EH (cell line): ENCODE measurements at regions not wholly inside any gene's neighbourhood (a gene's known extent, or its start where the extent isn't known, plus 50 kb on each side); places are given as distances from the start of the nearest gene placed in this dataset.
A peak's percentile ranks its signal among the peaks of the same experiment; 100 is the strongest.
"Not testable (repeated sequence)": the region's sequence is repeated elsewhere in the genome, so short reads cannot be mapped to it uniquely, and the experiment has no call there.

Experiments
- DNase-seq: peaks from one replicate; pipeline ENCODE4 v3.0.0-alpha.2; 2015; ENCODE audit warnings: low read depth

DNA sequence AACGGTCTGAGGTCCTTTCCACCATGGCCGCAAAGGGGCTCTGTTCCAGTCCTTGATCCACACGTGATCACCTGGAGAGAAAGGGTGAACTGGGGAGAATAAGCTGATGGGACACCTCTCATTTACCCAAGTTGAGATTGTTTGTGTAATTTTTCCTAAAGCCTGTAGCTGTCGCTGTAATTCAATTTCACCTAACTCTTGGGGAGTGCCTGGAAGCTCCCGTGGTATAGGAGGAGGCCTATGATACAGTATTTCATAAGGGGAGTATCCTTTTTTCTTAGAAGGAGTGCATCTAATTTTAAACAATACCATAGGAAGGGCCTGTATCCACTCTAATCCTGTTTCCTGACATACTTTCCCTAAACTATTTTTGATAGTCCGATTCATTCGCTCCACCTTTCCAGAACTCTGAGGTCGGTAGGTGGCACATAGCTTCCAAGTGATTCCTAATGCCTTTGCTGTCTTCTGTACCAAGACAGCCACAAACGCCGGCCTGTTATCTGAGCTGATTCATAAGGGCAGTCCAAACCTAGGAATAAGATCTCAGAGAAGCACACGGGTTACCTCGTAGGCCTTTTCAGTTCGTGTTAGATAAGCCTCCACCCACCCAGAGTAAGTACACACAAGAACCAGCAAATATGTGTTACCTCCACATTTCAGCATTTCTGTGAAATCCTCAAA is 78.9 kb upstream of the VEPH1 start:
- not testable (repeated sequence) for DNase-seq

DNA sequence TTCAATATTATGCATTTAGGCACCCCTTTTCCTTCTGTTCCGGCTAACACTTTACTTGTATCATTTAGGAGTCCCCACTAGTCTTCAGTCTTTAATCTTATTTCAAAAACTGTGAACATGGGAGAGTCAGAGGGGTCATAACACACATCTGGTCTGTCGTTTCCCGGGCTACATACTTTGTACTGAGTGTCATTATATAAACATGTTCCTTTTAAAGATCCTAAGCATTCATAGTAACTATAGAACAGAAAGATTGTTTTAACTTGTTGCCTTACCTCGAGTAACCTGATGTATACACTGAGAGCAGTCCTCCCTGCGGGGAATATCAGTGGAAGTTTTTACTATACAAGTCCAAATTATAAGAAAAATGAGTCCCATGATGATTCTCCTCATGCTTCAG is 78.2 kb upstream of the VEPH1 start:
- DNase-seq, result peak; percentile 64

DNA sequence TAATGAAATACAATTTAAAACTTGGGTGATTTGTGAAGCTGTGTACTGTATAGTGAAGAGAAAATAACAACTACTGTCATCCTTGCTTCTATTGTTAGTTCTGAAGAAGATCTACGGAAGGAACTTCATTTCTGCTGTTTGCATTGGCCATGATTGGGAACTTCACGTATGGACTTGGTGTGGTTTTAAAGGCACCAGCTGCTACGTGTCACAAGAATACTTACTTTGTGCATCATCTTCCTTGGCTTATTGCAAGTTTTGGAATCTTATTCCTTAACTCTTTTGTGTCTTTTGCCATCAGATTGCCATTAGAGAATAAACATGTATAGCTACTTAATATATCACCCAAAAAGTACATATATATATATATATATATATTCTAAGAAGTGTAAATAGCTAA is 75.0 kb upstream of the VEPH1 start:
- no peak for DNase-seq

DNA sequence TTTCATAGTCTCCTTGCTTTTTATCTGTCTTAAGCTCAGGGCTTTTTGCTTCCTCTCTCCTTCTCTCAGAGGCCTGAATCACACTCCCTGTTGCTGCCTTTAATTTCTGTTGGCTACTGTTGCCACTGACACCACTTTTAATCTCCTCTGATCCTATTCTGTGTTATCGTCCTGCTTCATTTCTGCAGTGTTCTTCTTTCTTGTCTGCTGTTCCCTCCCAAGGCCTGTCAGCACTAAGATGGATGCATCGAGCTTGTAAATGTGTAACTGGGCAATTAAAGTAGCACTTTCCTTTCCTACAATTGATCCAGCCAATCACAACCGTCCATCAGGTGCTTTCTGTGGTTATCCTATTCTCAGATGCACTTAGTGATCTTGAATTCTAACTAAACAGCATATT is 71.3 kb upstream of the VEPH1 start:
- no peak for DNase-seq

DNA sequence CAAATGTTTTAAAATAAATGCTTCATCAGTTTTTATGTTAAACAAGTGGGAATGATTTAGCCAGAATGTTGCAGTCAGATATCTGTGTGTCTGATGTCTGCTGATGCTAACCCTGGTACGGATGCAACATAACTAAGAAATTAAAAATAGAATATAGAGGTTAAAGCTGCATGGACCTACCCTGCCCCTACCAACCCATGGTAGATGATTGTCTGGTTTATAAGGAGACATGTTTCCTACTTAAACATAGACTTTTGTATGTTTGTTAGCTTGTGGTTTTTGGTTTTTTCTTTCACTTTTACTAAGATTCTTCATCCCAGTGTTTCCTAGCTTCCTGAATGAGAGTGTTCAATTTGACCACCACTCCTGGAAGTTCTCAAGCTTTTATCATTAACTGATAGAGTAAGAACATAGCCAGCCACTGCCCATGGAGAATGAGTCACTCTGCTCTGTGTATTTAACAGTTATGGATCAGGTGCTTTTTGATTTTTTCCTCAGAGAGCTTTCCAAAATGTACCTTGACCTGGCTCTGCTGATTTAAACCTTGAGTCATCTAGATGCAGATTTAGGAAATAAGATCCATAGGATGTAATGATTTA is 70.7 kb upstream of the VEPH1 start:
- DNase-seq, result peak; percentile 32

DNA sequence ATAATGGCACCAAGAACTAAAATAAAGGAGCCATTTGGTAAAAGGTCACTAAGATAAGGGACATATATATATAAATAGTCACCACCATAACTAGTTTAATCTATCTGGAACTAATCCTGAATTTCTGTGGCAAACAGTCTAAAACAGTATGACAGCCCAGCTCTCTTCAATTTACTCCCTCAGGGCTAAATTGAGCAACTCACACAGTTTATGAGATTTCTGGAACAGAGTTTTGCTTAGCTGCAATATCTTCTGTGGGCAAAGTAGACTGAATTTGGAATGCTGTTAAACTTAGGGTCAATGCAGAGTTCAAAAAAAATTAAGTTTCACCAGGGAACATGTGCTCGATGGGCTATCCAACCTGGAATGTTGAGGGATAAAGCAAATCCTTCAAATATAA is 70.1 kb upstream of the VEPH1 start:
- peak; percentile 89 for DNase-seq

DNA sequence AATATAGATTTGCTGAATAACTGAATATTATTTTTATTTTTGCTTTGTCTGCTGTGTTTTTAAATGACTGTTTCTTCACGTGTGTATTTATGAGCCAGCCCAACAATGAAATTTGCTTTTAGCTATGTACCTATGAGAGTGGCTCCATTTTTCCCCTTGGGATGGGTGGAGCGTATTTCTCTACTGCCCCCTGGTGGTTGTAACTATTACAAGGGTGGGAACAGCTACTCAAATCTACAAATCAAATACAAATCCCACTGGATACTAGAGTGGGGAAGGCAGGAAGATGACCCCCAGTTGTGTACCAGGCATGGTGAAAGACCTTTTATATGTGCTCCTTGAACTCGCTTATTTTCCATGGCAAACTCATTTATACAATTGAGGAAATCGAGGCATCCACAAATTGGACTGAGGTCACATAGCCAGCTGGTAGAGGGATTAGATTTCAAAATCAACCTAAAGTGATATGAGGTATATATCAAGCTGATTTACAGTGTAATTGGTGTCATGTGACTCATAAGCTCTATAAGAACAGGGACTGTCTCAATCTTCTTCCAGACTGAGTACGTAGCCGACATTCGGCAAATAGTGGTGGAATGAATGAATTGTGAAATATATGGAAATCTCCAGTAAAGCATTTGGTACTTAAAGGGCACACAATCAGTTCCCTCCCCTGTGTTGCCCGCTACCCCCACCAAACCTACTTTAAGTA is 69.5 kb upstream of the VEPH1 start:
- peak; percentile 66 for DNase-seq

DNA sequence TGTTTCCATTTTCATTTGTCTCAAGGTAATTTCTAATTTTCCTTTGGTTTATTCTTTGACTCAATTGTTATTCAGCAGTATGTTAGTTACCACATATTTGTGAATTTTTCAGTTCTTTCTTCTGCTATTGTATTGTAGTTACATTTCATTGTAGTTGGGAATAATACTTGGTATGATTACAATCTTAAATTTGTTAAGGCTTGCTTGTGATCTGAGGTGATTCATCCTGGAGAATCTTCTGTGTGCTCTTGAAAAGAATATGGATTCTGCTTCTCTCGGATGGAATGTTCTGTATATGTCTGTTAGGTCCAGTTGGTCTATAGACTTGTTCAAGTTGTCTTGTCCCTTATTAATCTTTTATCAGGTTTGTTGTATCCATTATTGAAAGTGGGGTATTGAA is 63.4 kb upstream of the VEPH1 start:
- no peak for DNase-seq

DNA sequence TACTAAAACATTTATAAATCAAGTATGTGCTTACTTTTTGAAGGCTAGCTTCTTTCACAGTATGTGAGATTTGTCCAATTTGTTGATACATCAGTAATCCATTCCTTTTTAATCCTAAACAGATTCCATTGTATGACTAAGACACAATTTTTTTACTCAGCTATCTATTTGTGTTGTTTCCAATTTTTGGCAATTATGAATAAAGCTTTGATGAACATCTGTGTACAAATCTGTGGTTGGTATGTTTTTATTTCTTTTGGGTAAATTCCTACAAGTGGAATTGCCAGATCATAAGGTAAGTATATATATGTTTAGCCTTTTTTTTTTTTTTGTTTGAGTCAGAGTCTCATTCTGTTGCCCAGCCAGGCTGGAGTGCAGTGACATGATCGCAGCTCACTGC is 56.2 kb upstream of the VEPH1 start:
- no peak for DNase-seq
